NOMO-1 (cell line): ENCODE measurements at regions not wholly inside any gene's neighbourhood (a gene's known extent, or its start where the extent isn't known, plus 50 kb on each side); places are given as distances from the start of the nearest gene placed in this dataset.
"Not testable (repeated sequence)": the region's sequence is repeated elsewhere in the genome, so short reads cannot be mapped to it uniquely, and the experiment has no call there.

ENCODE experiments used
- DNase-seq, 2 experiments: peaks; one replicate each; lab custom pipeline; 2025; ENCODE audit not compliant: unreplicated experiment in 2 of 2; lab: John Stamatoyannopoulos, UW

DNA sequence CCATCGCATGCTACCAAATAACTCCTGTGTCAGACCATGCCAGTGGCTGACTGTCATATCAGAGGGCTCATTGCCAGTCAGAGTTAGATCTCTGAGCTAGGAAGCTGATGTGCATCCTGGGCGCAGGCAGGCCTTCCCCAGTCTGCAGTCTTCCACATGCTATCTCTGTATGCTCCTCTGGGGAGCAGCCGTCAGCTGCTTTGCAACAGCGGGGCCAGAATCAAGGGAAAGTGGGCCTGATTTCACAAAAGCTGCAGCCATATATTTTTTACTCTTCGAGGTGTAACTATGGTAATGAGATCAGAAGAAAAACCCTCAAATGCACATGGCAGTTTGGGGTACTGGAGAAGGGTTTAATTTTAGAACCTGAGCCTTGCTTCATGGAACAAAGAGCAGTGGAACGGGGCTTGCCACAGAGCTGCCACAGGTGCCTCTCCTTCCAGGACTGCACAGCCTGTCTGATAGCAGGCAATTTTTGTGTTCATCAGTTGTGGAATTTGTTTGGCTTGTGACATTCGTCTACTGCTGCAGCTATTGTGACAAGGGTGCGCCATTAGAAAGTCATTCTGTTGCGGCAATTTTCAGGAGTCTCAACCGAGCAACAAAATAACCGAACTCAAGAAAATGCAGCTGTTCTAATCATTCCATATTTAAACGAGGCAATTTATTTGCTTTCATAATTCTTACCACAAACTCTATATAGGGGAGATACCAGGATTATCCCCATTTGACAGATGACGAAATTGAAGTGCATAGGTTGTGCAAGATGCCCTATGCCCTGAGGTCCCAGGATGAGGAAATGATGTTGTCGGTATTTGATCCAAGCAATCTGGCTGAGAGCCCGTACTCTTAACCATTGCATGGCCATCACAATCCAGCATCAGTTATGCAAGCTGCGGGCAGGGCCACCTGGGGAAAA lies 109.6 kb upstream of the CYRIA start:
- peak; percentile 55 to 66 for DNase-seq

DNA sequence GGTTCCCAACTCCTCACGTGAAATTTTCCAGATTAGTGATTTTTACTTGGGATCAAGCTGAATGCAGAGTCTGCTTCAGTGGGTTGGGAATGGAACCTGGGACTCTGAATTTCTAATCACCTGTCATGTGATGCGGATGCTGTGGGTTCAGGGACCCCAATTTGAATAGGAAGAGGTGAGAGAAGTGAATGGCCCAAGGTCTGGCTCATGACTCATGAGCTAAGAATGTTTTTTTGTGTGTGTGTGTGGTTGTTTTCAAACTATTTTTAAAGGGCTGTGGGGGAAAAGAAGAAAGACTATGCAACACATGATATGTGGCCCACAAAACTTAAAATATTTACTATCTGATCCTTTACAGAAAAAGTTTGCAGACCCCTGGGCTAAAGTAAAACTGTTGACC lies 108.5 kb upstream of the CYRIA start:
- no peak for DNase-seq

DNA sequence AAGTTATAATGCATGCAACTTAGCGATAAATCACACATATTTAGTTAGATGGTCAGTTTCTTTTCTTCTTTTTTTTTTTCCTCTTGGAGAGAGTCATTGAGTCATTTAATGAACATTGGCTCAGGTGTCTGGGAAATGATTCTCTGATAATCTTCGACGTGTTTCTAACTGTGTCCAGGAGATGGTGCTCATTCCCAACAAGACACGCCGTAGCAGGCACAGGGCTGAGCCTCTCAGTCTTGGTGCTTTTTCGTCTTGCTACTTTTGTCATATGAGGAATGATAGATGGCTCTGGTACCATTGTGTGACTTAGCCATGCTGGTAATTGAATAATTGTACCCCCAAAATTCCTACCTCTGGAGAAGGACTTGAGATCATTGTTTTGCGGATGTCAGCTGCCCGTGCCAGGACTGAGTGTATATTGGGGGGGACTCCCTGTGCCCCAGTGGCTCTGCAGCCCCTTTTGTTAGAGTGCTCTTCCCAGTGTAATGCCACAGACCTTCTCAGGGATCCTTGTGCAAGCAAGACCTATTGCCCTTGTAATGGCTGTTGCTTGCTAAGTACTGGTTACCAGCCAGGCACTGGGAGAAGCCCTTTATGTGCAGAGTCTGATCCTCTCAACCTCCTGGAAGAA lies 107.6 kb upstream of the CYRIA start:
- peak; percentile 6 to 79 for DNase-seq

DNA sequence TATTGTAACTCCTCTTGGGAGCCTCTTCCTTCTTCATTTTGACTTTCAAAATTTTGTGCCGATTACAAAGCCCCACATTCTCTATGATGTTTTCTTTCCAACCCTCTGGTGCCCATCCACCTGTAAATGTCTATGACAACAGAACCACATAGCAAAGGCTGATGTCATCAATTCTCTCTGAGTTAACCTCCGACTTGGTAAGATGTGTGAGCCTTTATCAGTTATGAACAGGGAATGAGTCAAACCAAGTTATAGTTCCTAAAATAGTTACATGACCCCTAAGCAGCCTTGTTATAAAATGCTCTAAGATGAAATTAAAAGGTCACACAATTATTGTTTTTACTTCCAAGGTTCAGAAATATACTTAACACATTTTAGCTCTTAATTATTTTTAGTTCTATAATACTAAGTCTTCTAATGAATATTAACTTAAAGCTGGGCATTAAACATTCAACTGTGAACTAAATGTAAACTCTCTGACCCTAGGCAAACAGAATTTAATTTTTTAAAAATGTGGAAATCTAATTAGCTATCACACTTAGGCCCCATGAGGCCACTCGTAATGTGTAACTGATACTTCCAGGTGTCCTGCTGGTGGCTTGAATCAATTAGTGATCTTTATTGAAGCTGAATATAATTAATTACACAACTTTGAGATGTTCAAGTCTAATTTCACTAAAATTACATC lies 102.3 kb upstream of the CYRIA start:
- no peak for DNase-seq

DNA sequence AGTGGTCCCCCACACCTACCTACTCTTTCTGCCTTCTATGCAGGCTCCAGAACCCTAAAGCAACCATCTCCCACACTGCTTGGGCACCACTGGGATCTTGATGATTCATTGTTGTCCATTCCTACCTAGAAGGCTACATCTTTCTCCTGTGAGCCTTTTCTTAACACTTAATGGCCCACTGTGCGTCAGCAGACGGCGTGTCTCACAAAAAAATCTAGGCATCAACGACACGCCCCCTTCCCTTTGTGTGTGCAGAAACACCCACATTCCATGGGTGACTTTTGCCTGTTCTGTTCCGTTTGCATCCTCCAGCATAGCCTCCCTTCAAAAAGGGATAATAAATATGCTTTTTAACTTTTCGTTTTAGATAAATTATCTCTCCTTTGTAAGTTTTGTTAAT lies 99.7 kb upstream of the CYRIA start:
- no peak for DNase-seq

DNA sequence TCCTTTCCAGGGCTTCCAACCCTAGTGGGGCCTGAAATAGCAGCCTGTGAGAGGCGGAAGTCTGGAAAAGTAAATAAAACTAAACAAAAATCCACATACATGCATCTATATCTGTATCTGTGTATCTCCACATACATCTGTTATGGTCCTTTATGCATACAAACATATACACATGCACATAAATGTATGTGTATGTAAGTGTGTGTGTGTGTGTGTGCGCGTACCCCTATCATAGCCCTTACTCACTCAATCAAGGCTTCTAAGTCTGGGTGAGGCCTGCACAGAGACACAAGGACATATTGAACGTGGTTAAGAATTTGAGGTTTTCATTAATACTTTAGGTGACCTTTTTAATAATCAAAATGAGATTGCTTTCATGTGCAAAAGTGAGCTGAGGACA lies 98.9 kb upstream of the CYRIA start:
- no peak for DNase-seq

DNA sequence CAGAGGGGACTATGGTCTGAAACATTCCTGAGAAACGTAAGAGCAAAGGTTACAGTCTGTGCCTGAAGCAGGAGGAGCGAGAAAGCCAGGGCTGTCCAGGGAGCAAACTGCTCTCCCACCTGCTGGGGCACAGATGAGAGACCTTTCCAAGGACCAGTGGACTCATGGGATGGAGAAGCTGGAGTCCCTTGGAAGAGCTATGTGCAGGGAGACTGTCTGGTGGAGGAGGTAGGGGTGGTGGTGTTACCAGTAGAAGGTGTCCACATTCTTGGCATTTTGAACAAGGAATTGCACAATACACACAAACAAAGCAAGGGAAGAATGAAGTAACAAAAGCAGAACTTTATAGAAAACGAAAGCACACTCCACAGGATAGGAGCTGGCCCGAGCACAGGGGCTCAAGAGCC lies 97.9 kb upstream of the CYRIA start:
- peak; percentile 64 to 85 for DNase-seq

DNA sequence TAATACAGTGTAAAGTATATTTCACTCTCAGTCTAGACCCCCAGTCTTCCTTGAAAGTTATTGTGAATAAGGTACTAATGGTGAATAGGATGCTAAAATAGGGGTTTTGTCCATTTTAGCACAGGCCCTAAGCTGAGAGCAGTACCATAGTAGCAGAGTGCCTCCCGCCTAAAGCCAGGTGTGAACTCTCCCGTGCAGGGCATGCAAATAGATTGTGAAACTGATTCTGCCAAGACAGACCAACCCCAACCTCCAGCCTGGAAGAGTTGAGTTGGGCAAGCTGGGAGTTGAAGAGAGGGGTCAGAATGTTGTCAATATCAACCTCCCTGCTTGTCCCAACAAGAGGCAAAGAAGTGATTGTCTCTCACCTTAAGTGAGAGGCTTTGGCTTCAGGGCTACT lies 97.4 kb upstream of the CYRIA start:
- DNase-seq = no peak

DNA sequence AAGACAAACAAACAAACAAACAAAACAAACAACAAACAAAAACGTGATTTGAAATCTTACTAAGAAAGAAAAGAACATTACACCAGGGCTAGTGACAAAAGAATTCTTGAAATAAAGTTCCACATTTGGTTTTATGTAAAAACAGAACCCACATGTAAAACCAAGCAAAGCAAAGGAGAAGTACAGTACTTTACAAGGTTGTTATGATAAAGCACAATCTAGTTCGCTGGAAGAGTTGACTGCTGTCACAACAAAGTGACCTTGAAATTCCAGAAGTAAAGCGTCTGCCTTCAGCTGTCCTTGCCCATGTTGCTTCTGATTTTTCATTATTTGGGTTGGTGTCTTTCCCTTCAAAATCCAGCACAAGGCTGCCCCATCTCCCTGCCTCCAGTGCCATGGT lies 94.8 kb upstream of the CYRIA start:
- DNase-seq = peak in 1 of 2 experiments; percentile 44

DNA sequence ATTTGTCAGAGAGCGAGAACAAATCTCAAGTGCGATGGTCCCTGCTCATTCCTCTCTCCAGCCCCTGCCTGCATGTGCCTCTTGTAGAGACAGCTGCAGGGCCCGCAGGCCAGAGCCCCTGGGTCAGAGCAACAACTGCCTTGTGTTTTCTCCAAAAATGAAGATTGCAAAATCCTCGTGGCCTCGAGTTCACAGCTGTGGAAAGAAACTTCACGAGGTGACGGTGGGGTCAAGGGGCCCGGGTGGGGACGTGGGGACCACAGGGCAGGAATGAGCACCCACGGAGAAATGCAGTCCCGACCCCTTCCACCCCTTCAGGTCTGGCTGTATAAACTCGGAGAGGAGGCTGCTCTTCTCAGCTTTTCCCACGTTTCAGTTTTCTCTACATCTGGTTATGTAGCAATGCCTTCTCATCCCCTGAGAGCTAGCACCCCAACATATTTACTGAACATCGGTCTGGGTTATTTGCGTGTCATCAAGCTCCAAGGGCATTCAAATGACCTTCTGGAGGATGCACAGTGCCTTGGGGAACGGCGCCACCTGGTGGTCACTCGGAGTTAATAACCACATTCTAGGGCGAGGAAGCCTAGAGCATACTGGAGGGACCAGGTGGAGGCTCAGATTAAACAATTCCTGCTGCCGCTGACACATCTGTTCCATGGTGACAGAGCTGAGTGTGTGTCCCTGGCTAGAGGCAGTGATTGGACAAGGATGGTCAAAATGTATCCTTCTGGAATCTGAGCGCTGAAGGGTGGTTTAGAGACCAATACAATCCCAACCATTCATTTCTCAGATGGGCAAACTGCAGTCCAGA lies 91.4 kb upstream of the CYRIA start:
- DNase-seq = peak; percentile 55 to 76

DNA sequence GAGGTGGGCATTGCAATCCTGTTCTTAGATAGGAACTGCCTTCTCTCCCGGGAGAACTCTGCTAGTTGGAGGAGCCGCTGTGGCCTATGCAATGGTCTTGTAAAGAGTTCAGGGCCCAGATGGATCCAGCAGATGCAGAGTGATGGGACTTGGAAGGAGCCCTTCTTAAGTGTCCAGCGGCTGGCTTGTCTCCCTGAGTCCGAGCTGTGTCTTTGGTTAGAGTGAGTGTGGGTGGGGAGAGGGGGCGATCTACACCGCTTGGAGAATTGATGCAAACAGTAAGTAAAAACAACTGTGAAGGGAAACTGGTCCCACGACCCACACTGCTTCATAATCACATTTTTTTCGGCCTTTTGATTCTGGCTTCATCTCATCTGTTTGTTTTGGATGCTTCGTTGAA lies 89.8 kb upstream of the CYRIA start:
- no peak for DNase-seq

DNA sequence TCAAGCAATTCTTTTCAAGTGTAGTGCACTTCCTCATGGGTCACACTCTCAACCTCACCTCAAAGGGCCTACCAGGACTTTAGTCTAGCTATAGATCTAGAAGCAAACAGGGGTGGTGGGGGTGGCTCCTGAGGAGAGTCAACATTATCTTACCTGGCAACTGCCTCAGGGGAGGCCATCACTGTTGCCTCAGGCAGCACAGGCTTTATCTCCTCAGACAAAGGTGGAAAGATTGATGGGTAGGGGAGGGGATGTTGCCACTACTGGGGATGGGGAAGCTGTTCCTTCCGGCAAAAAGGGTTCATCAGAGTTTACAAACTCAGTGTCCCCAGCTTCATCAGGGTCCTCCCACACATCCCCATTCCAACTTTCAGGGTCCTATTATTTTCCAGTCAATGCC lies 87.4 kb upstream of the CYRIA start:
- not testable (repeated sequence) for DNase-seq

DNA sequence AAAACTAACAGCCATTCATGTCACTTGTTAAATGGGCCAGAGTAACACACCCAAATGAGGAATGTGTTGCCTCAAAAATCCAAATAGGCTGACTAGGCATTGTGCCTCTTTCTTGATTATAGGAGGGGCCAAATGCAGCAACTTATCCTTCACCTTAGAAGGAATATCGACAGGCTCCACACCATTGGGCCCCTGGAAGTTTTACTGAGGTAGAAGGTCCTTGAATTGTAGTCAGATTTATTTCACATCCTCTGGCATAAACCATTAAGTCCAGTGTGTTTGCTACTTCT lies 85.2 kb upstream of the CYRIA start:
- not testable (repeated sequence) for DNase-seq

DNA sequence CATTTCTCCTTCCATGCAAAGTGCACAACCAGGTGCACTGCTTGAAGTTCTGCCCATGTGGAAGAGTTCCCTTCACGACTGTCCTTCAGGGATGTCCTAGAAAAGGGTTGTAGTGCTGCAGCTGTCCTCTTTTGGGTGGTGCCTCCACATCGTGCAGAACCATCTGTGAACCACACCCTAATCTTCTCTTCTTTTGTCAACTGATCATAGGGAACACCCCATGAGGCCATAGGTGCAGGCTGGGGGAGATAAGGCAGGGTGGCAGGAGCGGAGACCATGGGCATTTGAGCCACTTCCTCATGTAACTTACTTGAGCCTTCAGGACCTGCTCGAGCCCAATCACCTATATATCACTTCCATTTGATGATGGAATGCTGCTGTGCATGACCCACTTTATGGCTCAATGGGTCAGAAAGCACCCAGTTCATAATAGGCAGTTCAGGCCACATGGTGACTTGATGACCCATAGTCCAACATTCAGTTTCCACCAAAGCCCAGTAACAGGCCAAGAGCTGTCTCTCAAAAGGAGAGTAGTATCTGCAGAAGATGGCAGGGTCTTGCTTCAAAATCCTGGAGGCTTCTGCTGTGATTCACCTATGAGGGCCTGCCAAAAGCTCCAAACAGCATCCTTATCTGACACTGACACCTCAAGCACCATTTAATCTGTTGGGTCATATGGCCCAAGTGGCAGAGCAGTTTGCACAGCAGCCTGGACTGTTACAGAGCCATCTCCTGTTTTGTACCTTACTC lies 84.7 kb upstream of the CYRIA start:
- DNase-seq = no peak

DNA sequence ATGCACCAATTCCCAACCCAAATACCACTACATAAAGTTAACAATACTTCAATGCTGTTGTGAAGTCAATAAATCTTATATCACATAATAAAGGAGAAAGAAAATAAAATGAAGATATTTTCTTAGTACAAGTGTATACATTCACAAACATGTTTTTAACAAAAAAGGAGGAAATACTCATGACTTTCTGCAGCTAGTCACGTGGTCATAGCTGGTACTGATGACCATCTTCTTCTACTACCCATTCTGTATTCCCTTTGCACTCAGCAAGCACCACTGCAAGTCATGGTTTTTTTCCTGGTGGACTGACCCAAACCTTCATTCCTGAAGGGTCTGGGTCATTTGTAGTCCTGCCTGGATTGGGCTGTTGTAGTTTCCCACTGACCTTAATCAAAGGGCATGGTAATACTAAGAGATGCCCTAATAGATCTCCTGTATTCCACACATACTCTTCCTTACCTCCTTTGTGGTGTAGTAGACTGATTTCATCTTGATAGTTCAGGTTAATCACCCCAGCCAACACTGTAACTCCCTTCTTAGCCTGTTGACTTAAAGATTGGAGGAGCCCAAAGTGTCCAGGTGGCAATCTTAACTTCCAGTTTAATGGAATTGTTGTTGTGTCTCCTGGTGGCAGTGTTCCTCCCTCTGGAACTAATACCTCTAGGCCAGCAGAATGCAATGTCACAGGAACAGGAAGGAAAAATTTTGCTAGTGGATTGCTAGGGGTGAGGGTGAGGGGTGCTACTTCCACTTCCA lies 83.1 kb upstream of the CYRIA start:
- not testable (repeated sequence) for DNase-seq

DNA sequence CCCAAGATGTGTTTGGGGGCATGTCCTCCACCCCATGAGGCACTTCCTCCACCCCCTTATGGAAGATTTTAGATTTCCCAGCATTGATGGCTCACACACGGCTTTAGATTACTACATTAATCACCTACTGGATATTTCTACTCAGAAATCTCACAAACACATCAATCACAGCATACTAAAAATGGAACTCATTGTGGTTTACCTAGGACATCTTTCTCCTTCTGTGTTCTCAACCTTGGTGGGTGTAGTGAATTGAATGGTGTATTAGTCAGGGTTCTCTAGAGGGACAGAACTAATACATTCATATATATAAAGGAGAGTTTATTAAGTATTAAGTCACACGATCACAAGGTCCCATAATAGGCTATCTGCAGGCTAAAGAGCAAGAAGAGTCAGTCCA lies 82.1 kb upstream of the CYRIA start:
- no peak for DNase-seq

DNA sequence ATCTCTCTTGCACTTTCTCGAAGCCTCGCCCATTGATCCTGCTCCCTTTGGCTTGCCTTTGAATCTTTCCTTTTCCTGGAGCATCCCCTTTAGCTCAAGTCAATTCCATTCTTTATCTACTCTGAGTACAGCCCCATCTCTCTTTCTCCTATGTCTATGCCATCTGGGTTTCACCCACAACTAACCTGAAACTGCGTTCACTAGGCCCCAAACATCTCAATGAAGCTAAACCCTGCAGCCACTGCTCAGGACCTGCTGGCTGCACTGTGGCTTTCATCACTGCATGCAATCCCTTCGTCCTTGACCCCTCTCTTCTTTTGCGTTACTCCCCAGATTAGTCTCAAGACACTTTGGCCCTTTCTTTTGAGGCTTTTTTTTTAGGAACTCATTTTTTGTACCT lies 81.6 kb upstream of the CYRIA start:
- DNase-seq = no peak

DNA sequence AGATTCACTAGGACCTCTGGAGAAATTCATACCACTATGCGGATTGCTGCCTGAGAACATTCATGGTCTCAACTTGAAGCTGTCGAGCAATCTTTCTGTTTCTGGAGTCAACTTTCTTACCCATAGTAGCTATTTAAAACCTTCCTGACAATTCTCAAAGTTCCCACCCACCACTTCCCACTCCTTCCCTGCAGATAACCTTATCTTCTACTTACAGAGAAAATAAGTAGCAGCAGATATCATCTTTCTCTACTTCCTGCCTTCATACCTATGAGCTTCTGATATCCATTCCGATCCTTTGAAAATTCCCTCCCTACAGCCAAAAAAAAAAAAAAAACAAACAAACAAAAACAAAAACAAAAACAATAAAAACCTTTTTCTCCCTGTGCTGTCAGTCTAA lies 81.2 kb upstream of the CYRIA start:
- DNase-seq = no peak

DNA sequence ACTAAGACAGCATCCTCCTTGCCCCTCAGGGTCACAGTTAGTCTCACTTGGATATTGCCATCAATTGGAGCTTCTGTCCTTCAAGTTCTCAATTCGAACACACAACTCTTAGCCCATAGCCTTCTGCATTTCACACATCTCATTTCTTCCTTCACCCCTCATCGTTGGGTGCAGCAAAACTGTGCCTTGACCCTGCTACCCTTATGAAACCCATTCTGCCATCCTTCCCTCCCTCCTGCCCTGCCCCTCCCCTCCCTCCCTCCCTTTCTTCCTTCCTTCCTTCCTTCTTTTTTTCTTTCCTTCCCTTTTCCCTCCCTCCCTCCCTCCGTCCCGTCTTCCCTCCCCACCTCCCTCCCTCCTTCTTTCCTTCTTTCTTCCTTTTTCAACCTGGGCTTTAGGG lies 80.7 kb upstream of the CYRIA start:
- no peak for DNase-seq

DNA sequence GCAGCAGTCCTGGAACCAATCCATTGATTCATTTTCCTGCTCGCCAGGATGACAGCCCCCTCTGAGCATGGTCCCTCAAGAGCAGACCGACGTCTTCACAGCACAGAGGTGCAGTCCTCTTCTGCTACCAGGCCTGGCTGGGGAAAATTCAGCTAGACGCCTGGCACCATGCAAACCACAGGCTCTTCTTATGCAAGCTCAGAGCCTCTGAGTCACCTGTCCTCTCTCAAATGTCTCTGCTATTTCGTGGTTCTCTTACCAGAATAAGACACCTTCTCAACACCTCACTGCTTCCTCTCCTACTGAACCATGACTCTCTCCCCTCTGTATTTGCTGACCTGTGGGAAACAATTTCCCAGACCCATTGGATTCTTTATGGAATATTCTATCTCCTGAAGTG lies 79.8 kb upstream of the CYRIA start:
- peak; percentile 35 to 79 for DNase-seq
